GM23248 (cell line): ENCODE measurements at regions not wholly inside any gene's neighbourhood (a gene's known extent, or its start where the extent isn't known, plus 50 kb on each side); places are given as distances from the start of the nearest gene placed in this dataset.
A peak's percentile ranks its signal among the peaks of the same experiment; 100 is the strongest.

ENCODE experiments used
- DNase-seq: peaks from one replicate; pipeline ENCODE4 v3.0.0-alpha.2; 2015
- H2AFZ ChIP-seq: fragments of 200-600 bp; sonication (generic); 2 replicates; pipeline ENCODE4 v1.6.1; 2016; ENCODE audit warnings: antibody characterized with exemption
- H3F3A ChIP-seq: fragments of 200-600 bp; sonication (generic); 2 replicates; pipeline ENCODE4 v1.6.1; 2016; ENCODE audit warnings: mild to moderate bottlenecking, antibody characterized with exemption, mixed run types; ENCODE audit not compliant: insufficient read depth
- H3K27ac ChIP-seq: fragments of 200-600 bp; sonication (generic); 2 replicates; pipeline ENCODE4 v1.5.1; 2016; ENCODE audit warnings: mild to moderate bottlenecking
- H3K27me3 ChIP-seq: fragments of 200-600 bp; sonication (generic); replicated peaks from 2 replicates; pipeline ENCODE4 v1.6.1; 2016; ENCODE audit warnings: mild to moderate bottlenecking; ENCODE audit not compliant: insufficient read depth
- H3K36me3 ChIP-seq: fragments of 200-600 bp; sonication (generic); 2 replicates; pipeline ENCODE4 v1.6.1; 2016; ENCODE audit warnings: low read depth, mild to moderate bottlenecking
- H3K4me1 ChIP-seq: fragments of 200-600 bp; sonication (generic); 2 replicates; pipeline ENCODE4 v1.6.1; 2016; ENCODE audit warnings: mild to moderate bottlenecking; ENCODE audit not compliant: insufficient read depth
- H3K4me2 ChIP-seq: fragments of 200-600 bp; sonication (generic); one replicate; pipeline ENCODE4 v1.6.1; 2016; ENCODE audit warnings: mild to moderate bottlenecking; ENCODE audit not compliant: unreplicated experiment
- H3K4me3 ChIP-seq: fragments of 200-600 bp; sonication (generic); 2 replicates; pipeline ENCODE4 v1.5.1; 2016; ENCODE audit warnings: mild to moderate bottlenecking
- H3K79me2 ChIP-seq: fragments of 200-600 bp; sonication (generic); 2 replicates; pipeline ENCODE4 v1.6.1; 2016; ENCODE audit warnings: mild to moderate bottlenecking; ENCODE audit not compliant: insufficient read depth
- H3K9ac ChIP-seq: fragments of 200-600 bp; sonication (generic); 2 replicates; pipeline ENCODE4 v1.6.1; 2016; ENCODE audit warnings: mild to moderate bottlenecking
- H3K9me2 ChIP-seq: fragments of 200-600 bp; sonication (generic); 2 replicates; pipeline ENCODE4 v1.6.1; 2016; ENCODE audit warnings: mixed run types, mild to moderate bottlenecking, moderate library complexity; ENCODE audit not compliant: insufficient read depth
- H3K9me3 ChIP-seq: fragments of 200-600 bp; sonication (generic); one replicate; pipeline ENCODE4 v1.6.1; 2017; ENCODE audit warnings: low read depth
- H4K20me1 ChIP-seq: fragments of 200-600 bp; sonication (generic); 2 replicates; pipeline ENCODE4 v1.6.0; 2016; ENCODE audit not compliant: insufficient read depth
- EZH2 ChIP-seq: fragments of 200-600 bp; sonication (generic); IDR thresholded peaks from 2 replicates; pipeline ENCODE4 v1.6.1; 2018; ENCODE audit warnings: antibody characterized with exemption, mild to moderate bottlenecking; ENCODE audit not compliant: insufficient read depth, poor library complexity, severe bottlenecking
- EZH2phosphoT487 ChIP-seq: fragments of 200-600 bp; sonication (generic); IDR thresholded peaks from 2 replicates; pipeline ENCODE4 v1.6.1; 2018; ENCODE audit warnings: antibody characterized with exemption, moderate library complexity, mild to moderate bottlenecking, low read depth; ENCODE audit not compliant: insufficient read depth
- WGBS, 2 experiments: methylation state at CpG; one replicate each; pipeline ENCODE4 v1.1.6; 2015 to 2017; ENCODE audit warnings: low lambda C conversion rate in 2 of 2, low coverage in 1 of 2; ENCODE audit errors: missing lambda C conversion rate in 2 of 2; 5-methylcytosine and 5-hydroxymethylcytosine counted together
- in situ Hi-C: fragments of 300-500 bp; cut with MboI; formaldehyde crosslinking; loops from 2 replicates; pipeline ENCODE4 v1.15.0; 2020

- no peak overlapping the region for H3K27ac ChIP-seq
- no peaks in the 10 kb centered on the region for H3K4me1 ChIP-seq
- H3K79me2 ChIP-seq, result no peaks in the 10 kb centered on the region
- in situ Hi-C loops, result no loop called here
- no peak for TF ChIP-seq EZH2
- TF ChIP-seq EZH2phosphoT487, result no peak
- H3K9ac ChIP-seq, result no peak overlapping the region
- no peaks in the 10 kb centered on the region for H3K36me3 ChIP-seq
- no peaks in the 10 kb centered on the region for H3K9me2 ChIP-seq
- H3F3A ChIP-seq, result no peaks in the 10 kb centered on the region
- no peak overlapping the region for H2AFZ ChIP-seq
- no peak for DNase-seq
- no peak overlapping the region for H3K4me3 ChIP-seq
- H3K9me3 ChIP-seq, result no peaks in the 10 kb centered on the region
- H4K20me1 ChIP-seq, result no peaks in the 10 kb centered on the region
- H3K4me2 ChIP-seq, result no peak overlapping the region
- 7 to 14% methylated on average over 4 of the region's 4 CpGs for WGBS, 2 experiments
- no peaks in the 10 kb centered on the region for H3K27me3 ChIP-seq
Measured at GRCh38 chr16:52212841-52213240, 334.1 kb downstream of the TOX3 start.

DNA sequence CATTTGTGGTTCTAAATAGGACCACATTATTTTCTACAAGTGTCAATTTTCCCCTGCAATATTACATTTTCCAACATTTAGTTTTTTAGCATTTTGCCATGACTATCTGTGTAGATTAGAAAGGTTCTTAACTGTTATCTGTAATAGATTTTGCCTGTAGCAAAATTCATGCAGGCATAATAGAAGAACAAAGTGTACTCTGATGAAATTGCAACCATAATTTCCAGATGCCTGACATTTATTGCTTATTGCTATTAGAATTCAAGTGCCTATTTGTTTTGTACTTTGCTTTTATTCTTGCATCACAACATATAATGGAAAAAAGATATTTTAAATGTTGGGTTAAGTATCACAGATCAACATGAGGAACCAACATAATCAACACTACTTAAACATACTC is 337.7 kb downstream of the TOX3 start:
- no peak overlapping the region for H3K9ac ChIP-seq
- in situ Hi-C loops, result no loop called here
- H3K9me3 ChIP-seq, result no peaks in the 10 kb centered on the region
- DNase-seq, result no peak
- no peaks in the 10 kb centered on the region for H3K79me2 ChIP-seq
- TF ChIP-seq EZH2phosphoT487 (no peak), EZH2 (no peak)
- no peak overlapping the region for H3K27ac ChIP-seq
- H3K4me2 ChIP-seq, result no peak overlapping the region
- H3K4me1 ChIP-seq, result no peaks in the 10 kb centered on the region
- no peaks in the 10 kb centered on the region for H3K36me3 ChIP-seq
- no peak overlapping the region for H3K4me3 ChIP-seq
- no peaks in the 10 kb centered on the region for H4K20me1 ChIP-seq
- H3F3A ChIP-seq, result no peaks in the 10 kb centered on the region
- H3K9me2 ChIP-seq, result no peaks in the 10 kb centered on the region
- H3K27me3 ChIP-seq, result no peaks in the 10 kb centered on the region
- no peak overlapping the region for H2AFZ ChIP-seq

DNA sequence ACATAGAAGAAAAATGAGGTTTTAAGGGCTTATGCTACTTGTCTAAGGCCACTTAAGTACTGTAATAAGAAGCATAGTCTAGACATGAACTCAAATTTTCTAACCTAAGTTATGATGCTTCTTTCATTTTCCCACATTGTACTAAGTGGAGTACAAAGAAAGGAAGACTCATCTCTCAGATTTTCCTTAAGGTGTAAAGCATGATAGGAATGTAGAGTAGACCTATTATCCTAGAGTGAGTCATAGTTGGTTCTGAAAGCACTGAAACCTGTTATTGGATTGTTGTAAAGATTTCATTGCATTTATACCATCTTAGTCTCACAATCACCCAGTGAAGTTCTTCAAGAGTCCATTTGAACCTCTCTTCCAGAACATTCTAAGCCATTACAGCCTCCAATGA is 343.8 kb downstream of the TOX3 start:
- in situ Hi-C loops, result no loop called here
- Histone ChIP-seq H3K4me3 (no peak overlapping the region), H4K20me1 (no peaks in the 10 kb centered on the region), H3F3A (no peaks in the 10 kb centered on the region), H3K9ac (no peak overlapping the region), H2AFZ (no peak overlapping the region), H3K4me2 (no peak overlapping the region), H3K9me2 (no peaks in the 10 kb centered on the region), H3K27ac (no peak overlapping the region), H3K9me3 (no peaks in the 10 kb centered on the region), H3K27me3 (no peaks in the 10 kb centered on the region), H3K36me3 (no peaks in the 10 kb centered on the region), H3K4me1 (no peaks in the 10 kb centered on the region), H3K79me2 (no peaks in the 10 kb centered on the region)
- no peak for DNase-seq
- TF ChIP-seq EZH2phosphoT487 (no peak), EZH2 (no peak)

GRCh38 chr16:52193441-52193840 is 353.5 kb downstream of the TOX3 start:
- H3F3A ChIP-seq, result no peaks in the 10 kb centered on the region
- no peak overlapping the region for H3K4me2 ChIP-seq
- TF ChIP-seq EZH2 (no peak), EZH2phosphoT487 (no peak)
- no peaks in the 10 kb centered on the region for H3K9me2 ChIP-seq
- DNase-seq, result no peak
- H3K9ac ChIP-seq, result no peak overlapping the region
- no peaks in the 10 kb centered on the region for H4K20me1 ChIP-seq
- H3K4me3 ChIP-seq, result no peak overlapping the region
- H3K79me2 ChIP-seq, result no peaks in the 10 kb centered on the region
- WGBS, 2 experiments, result 22 to 28% methylated on average over 2 of the region's 2 CpGs
- no peak overlapping the region for H3K27ac ChIP-seq
- in situ Hi-C loops, result no loop called here
- no peaks in the 10 kb centered on the region for H3K4me1 ChIP-seq
- 0 out of 2 replicates have a peak overlapping the region, but pooled peaks have one; percentile 19 for H2AFZ ChIP-seq
- H3K9me3 ChIP-seq, result no peaks in the 10 kb centered on the region
- no peaks in the 10 kb centered on the region for H3K27me3 ChIP-seq
- no peaks in the 10 kb centered on the region for H3K36me3 ChIP-seq

DNA sequence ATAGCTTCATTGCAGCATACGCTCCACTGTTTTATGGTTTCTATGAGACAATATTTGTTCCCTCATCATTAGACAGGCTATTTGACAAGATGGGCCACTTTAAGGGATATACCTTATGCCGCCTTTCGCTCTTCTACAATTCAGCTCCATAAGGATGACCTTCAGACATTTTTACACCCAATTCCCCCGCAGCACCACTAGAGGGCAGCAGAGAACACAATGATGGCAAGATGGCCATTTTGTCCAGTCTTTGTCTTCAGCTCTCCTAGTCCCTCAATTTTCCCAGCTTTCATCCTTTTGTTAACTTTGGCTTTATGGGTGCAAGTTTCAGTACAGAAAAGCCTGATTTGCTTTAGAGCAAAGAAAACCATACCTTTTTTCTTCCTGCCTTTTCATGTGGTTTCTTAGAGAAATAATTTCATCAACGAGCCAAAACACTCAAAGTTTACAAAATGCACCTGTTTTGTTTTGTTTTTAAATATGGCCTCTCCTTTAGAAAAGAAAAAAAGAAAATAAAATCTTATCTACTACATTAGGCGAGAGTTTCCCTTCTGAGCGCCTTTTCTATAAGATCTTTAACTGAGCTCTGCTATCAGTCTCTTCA is 355.3 kb downstream of the TOX3 start:
- no peaks in the 10 kb centered on the region for H3K4me1 ChIP-seq
- H3K9me3 ChIP-seq, result no peaks in the 10 kb centered on the region
- no peaks in the 10 kb centered on the region for H3F3A ChIP-seq
- in situ Hi-C loops, result no loop called here
- no peaks in the 10 kb centered on the region for H3K36me3 ChIP-seq
- no peaks in the 10 kb centered on the region for H3K79me2 ChIP-seq
- no peaks in the 10 kb centered on the region for H4K20me1 ChIP-seq
- no peak overlapping the region for H3K9ac ChIP-seq
- H3K27me3 ChIP-seq, result no peaks in the 10 kb centered on the region
- H2AFZ ChIP-seq, result peak overlapping the region; percentile 16; the same call in 1 of the 2 replicates
- TF ChIP-seq EZH2phosphoT487, result no peak
- no peak for TF ChIP-seq EZH2
- no peak overlapping the region for H3K4me2 ChIP-seq
- H3K9me2 ChIP-seq, result no peaks in the 10 kb centered on the region
- 32 to 36% methylated on average over 7 of the region's 7 CpGs for WGBS, 2 experiments
- no peak overlapping the region for H3K27ac ChIP-seq
- H3K4me3 ChIP-seq, result no peak overlapping the region
- peak; percentile 60 for DNase-seq
